Parathyroid adenoma (tissue), 2 donors: ENCODE measurements at regions not wholly inside any gene's neighbourhood (a gene's known extent, or its start where the extent isn't known, plus 50 kb on each side); places are given as distances from the start of the nearest gene placed in this dataset.

ENCODE experiments used
- H2AFZ ChIP-seq: fragments of 300-600 bp; sonication (generic); one replicate; pipeline ENCODE4 v1.7.0; 2017; ENCODE audit warnings: antibody characterized with exemption, mild to moderate bottlenecking
- H3K27ac ChIP-seq: fragments of 300-600 bp; sonication (generic); one replicate; pipeline ENCODE4 v1.7.0; 2017
- H3K27me3 ChIP-seq: fragments of 300-600 bp; sonication (generic); one replicate; pipeline ENCODE4 v1.7.0; 2017; ENCODE audit warnings: low read length; ENCODE audit not compliant: control insufficient read depth, insufficient read depth
- H3K36me3 ChIP-seq: fragments of 300-600 bp; sonication (generic); one replicate; pipeline ENCODE4 v1.7.0; 2017; ENCODE audit warnings: low read length; ENCODE audit not compliant: control insufficient read depth, insufficient read depth
- H3K4me1 ChIP-seq: fragments of 300-600 bp; sonication (generic); one replicate; pipeline ENCODE4 v1.7.0; 2017; ENCODE audit warnings: control low read depth
- H3K4me2 ChIP-seq: fragments of 300-600 bp; sonication (generic); one replicate; pipeline ENCODE4 v1.7.0; 2017; ENCODE audit warnings: low read length
- H3K4me3 ChIP-seq: fragments of 300-600 bp; sonication (generic); one replicate; pipeline ENCODE4 v1.7.0; 2017; ENCODE audit warnings: low read depth, low read length
- H3K79me2 ChIP-seq: fragments of 300-600 bp; sonication (generic); one replicate; pipeline ENCODE4 v1.7.0; 2017; ENCODE audit warnings: control low read depth
- H3K9ac ChIP-seq: fragments of 300-600 bp; sonication (generic); one replicate; pipeline ENCODE4 v1.7.0; 2017; ENCODE audit warnings: mild to moderate bottlenecking
- H3K9me3 ChIP-seq: fragments of 300-600 bp; sonication (generic); one replicate; pipeline ENCODE4 v1.7.0; 2017; ENCODE audit warnings: low read length; ENCODE audit not compliant: control insufficient read depth
- CTCF ChIP-seq: fragments of 300-600 bp; sonication (generic); IDR thresholded peaks from one replicate; pipeline ENCODE4 v1.7.0; 2017; ENCODE audit warnings: antibody characterized with exemption, mild to moderate bottlenecking
- donor health status: primary hyperparathyroidism.

GRCh38 chr3:4061195-4061594 lies 242.0 kb upstream of the SETMAR start:
- Histone ChIP-seq H3K9ac (no peak overlapping the region), H3K4me2 (no peak overlapping the region), H3K9me3 (no peaks in the 10 kb centered on the region), H2AFZ (no peak overlapping the region), H3K79me2 (no peaks in the 10 kb centered on the region), H3K27me3 (no peaks in the 10 kb centered on the region), H3K27ac (no peak overlapping the region), H3K4me1 (no peaks in the 10 kb centered on the region), H3K4me3 (no peak overlapping the region), H3K36me3 (no peaks in the 10 kb centered on the region)
- no peak for TF ChIP-seq CTCF

- no peak overlapping the region for H3K4me2 ChIP-seq
- no peak overlapping the region for H3K27ac ChIP-seq
- no peaks in the 10 kb centered on the region for H3K4me1 ChIP-seq
- H3K9me3 ChIP-seq: no peaks in the 10 kb centered on the region
- no peaks in the 10 kb centered on the region for H3K36me3 ChIP-seq
- no peak overlapping the region for H3K4me3 ChIP-seq
- H2AFZ ChIP-seq: no peak overlapping the region
- H3K79me2 ChIP-seq: no peaks in the 10 kb centered on the region
- no peak for TF ChIP-seq CTCF
- H3K27me3 ChIP-seq: no peaks in the 10 kb centered on the region
- no peak overlapping the region for H3K9ac ChIP-seq
Measured at GRCh38 chr3:4061783-4062360, 241.3 kb upstream of the SETMAR start.

- H3K36me3 ChIP-seq: no peaks in the 10 kb centered on the region
- H3K9me3 ChIP-seq: no peaks in the 10 kb centered on the region
- H3K4me1 ChIP-seq: no peaks in the 10 kb centered on the region
- no peak for TF ChIP-seq CTCF
- H3K9ac ChIP-seq: no peak overlapping the region
- no peaks in the 10 kb centered on the region for H3K79me2 ChIP-seq
- no peak overlapping the region for H3K27ac ChIP-seq
- H3K4me2 ChIP-seq: no peak overlapping the region
- H2AFZ ChIP-seq: no peak overlapping the region
- H3K4me3 ChIP-seq: no peak overlapping the region
- no peaks in the 10 kb centered on the region for H3K27me3 ChIP-seq
Measured at GRCh38 chr3:4062621-4063020, 240.5 kb upstream of the SETMAR start.

GRCh38 chr3:4063916-4064574 lies 239.1 kb upstream of the SETMAR start:
- Histone ChIP-seq H3K4me3 (no peak overlapping the region), H2AFZ (no peak overlapping the region), H3K4me1 (no peaks in the 10 kb centered on the region), H3K9ac (no peak overlapping the region), H3K9me3 (no peaks in the 10 kb centered on the region), H3K79me2 (no peaks in the 10 kb centered on the region), H3K27me3 (no peaks in the 10 kb centered on the region), H3K36me3 (no peaks in the 10 kb centered on the region), H3K4me2 (no peak overlapping the region), H3K27ac (no peak overlapping the region)
- no peak for TF ChIP-seq CTCF

- Histone ChIP-seq H3K9me3 (no peaks in the 10 kb centered on the region), H2AFZ (no peak overlapping the region), H3K9ac (no peak overlapping the region), H3K27me3 (no peaks in the 10 kb centered on the region), H3K36me3 (no peaks in the 10 kb centered on the region), H3K4me1 (peaks cover 1% of the 10 kb centered on the region), H3K4me2 (no peak overlapping the region), H3K79me2 (no peaks in the 10 kb centered on the region), H3K27ac (no peak overlapping the region), H3K4me3 (no peak overlapping the region)
- TF ChIP-seq CTCF: no peak
Measured at GRCh38 chr3:4065085-4065484, 238.1 kb upstream of the SETMAR start.
